ENCODE measurements at regions not wholly inside any gene's neighbourhood (a gene's known extent, or its start where the extent isn't known, plus 50 kb on each side); places are given as distances from the start of the nearest gene placed in this dataset.

GRCh38 chr13:40163066-40164000, 503.1 kb downstream of the FOXO1 start (continued):
- TF ChIP-seq ELF2 (CRISPR knock-in tag; IDR thresholded peaks at IDR 0.05), result no peak

GRCh38 chr13:40164133-40164532, 502.3 kb downstream of the FOXO1 start:
- no peaks in the 10 kb centered on the region for H3K36me3 ChIP-seq (ENCODE audit: control insufficient read depth, insufficient read depth, low read length)
- H3K4me2 ChIP-seq (ENCODE audit: insufficient read depth, low read length), result no peak overlapping the region
- ATAC-seq (no peak), DNase-seq (ENCODE audit: extremely low read depth in 1 of 4, low spot score in 3 of 4) (no peak), FAIRE-seq (no peak)
- no peaks in the 10 kb centered on the region for H3K79me2 ChIP-seq (ENCODE audit: control insufficient read depth, insufficient read depth, low read length)
- ChIA-PET POLR2A (no interaction called here), CTCF (ENCODE audit: low intra/inter-chr PET ratio) (no interaction called here)
- no peaks in the 10 kb centered on the region for H3K4me1 ChIP-seq (replicated peaks in 1 of 2; ENCODE audit: control insufficient read depth in 2 of 2, insufficient read depth in 2 of 2, low read length in 2 of 2)
- in situ Hi-C loops (cut with MboI) (no loop called here), intact Hi-C loops (cut with micrococcal nuclease) (no loop called here)
- TF ChIP-seq ATF3 (IDR thresholded peaks at IDR 0.05), result peak; percentile 39
- TF ChIP-seq ATF3 (CRISPR knock-in tag; conservative IDR thresholded peaks at IDR 0.05), result no peak
- no peak for TF ChIP-seq POLR2G (IDR thresholded peaks at IDR 0.05; ENCODE audit: low read depth, low read length)
- TF ChIP-seq FOSL1 (tag; conservative IDR thresholded peaks at IDR 0.05), result peak; percentile 66
- no peak for TF ChIP-seq ZBTB12 (CRISPR knock-in tag; IDR thresholded peaks at IDR 0.05)
- no peak for TF ChIP-seq IRF9 (tag; IDR thresholded peaks at IDR 0.05)
- no peak for TF ChIP-seq ZNF121 (CRISPR knock-in tag; conservative IDR thresholded peaks at IDR 0.05)
- no peaks in the 10 kb centered on the region for H4K20me1 ChIP-seq (replicated peaks; ENCODE audit: control insufficient read depth, insufficient read depth, low read length)
- H3K27me3 ChIP-seq (ENCODE audit: control insufficient read depth in 2 of 2, insufficient read depth in 2 of 2, low read length in 2 of 2), result no peaks in the 10 kb centered on the region; a peak in 1 of 5 replicates
- whole genome bisulfite sequencing (ENCODE audit: insufficient coverage, low coverage, missing lambda C conversion rate), result 3% methylated on average over 3 of the region's 3 CpGs
- no peak overlapping the region for H3K27ac ChIP-seq (ENCODE audit: extremely low read depth, low read depth, low read length)
- no TSS peak for BruUV-seq (replicated peaks)
- no peaks in the 10 kb centered on the region for H3K9me1 ChIP-seq (ENCODE audit: control insufficient read depth, insufficient read depth, low read length)
- no peak overlapping the region for H3K9ac ChIP-seq (ENCODE audit: insufficient read depth in 1 of 2, low read depth in 2 of 2, low read length in 2 of 2)
- H3K4me3 ChIP-seq, result no peak overlapping the region
- no peak overlapping the region for H2AFZ ChIP-seq (ENCODE audit: low read depth, low read length)
- H3K9me3 ChIP-seq (replicated peaks; ENCODE audit: control insufficient read depth, insufficient read depth, low read depth, low read length), result no peaks in the 10 kb centered on the region
